Osteocyte (in vitro differentiated cells): ENCODE measurements at regions not wholly inside any gene's neighbourhood (a gene's known extent, or its start where the extent isn't known, plus 50 kb on each side); places are given as distances from the start of the nearest gene placed in this dataset.

Experiments used
- DNase-seq: peaks from one replicate; pipeline ENCODE4 v3.0.0; 2021; ENCODE audit warnings: mixed read lengths; ENCODE audit not compliant: unreplicated experiment; ENCODE audit errors: extremely low spot score
- H3K27ac Mint-ChIP-seq: one replicate; pipeline ENCODE4 v1.8.0; 2021; ENCODE audit warnings: mild to moderate bottlenecking, mixed read lengths; ENCODE audit not compliant: unreplicated experiment
- H3K27me3 Mint-ChIP-seq: one replicate; pipeline ENCODE4 v1.8.0; 2021; ENCODE audit warnings: mixed read lengths; ENCODE audit not compliant: unreplicated experiment
- H3K36me3 Mint-ChIP-seq: one replicate; pipeline ENCODE4 v1.8.0; 2021; ENCODE audit warnings: mixed read lengths; ENCODE audit not compliant: unreplicated experiment
- H3K4me1 Mint-ChIP-seq: one replicate; pipeline ENCODE4 v1.8.0; 2021; ENCODE audit warnings: mixed read lengths; ENCODE audit not compliant: unreplicated experiment
- H3K4me3 Mint-ChIP-seq: one replicate; pipeline ENCODE4 v1.8.0; 2021; ENCODE audit warnings: mild to moderate bottlenecking, moderate library complexity, mixed read lengths; ENCODE audit not compliant: unreplicated experiment
- H3K9me3 Mint-ChIP-seq: one replicate; pipeline ENCODE4 v1.8.0; 2021; ENCODE audit warnings: mixed read lengths; ENCODE audit not compliant: unreplicated experiment
- CTCF ChIP-seq: fragments of 200-600 bp; sonication (generic); IDR thresholded peaks from 2 replicates; pipeline ENCODE4 v1.5.0; 2021; ENCODE audit warnings: antibody characterized with exemption, mild to moderate bottlenecking, moderate library complexity

- H3K36me3 Mint-ChIP-seq = no peaks in the 10 kb centered on the region
- TF ChIP-seq CTCF = no peak
- DNase-seq = no peak
Measured at GRCh38 chr2:176493226-176493825, 224.1 kb downstream of the MTX2 start.

GRCh38 chr2:176493909-176494308, 224.7 kb downstream of the MTX2 start:
- Mint-ChIP-seq H3K36me3 (no peaks in the 10 kb centered on the region), H3K27ac (no peak overlapping the region), H3K4me3 (no peak overlapping the region), H3K9me3 (no peaks in the 10 kb centered on the region), H3K4me1 (peaks cover 9% of the 10 kb centered on the region), H3K27me3 (peaks cover 19% of the 10 kb centered on the region)
- no peak for TF ChIP-seq CTCF
- DNase-seq = no peak

More at GRCh38 chr2:176493226-176493825, 224.1 kb downstream of the MTX2 start:
- peaks cover 9% of the 10 kb centered on the region for H3K4me1 Mint-ChIP-seq
- no peak overlapping the region for H3K4me3 Mint-ChIP-seq
- H3K9me3 Mint-ChIP-seq = no peaks in the 10 kb centered on the region
- H3K27me3 Mint-ChIP-seq = peaks cover 24% of the 10 kb centered on the region
- no peak overlapping the region for H3K27ac Mint-ChIP-seq

DNA sequence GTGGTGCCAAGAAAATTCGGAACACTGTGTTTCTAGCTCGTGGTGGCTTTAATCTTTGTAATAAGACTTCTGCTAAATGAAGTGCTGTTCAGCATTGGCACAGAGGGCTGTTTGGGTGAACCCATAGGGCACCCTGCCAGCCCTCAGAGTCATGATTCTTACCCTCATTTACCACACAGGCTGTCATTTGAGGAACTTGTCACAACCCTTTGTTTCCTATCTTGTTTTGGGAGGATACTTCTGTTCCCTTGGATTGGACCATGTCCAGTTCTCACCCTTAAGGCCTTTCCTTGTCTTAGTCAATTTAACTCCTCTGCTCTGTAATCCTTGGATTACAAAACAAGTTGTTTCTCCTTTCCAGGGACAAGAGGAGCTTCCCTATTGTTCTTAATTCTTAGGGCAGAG, 225.7 kb downstream of the MTX2 start:
- Mint-ChIP-seq H3K4me1 (peaks cover 9% of the 10 kb centered on the region), H3K27me3 (peaks cover 12% of the 10 kb centered on the region), H3K27ac (no peak overlapping the region), H3K36me3 (no peaks in the 10 kb centered on the region), H3K9me3 (no peaks in the 10 kb centered on the region), H3K4me3 (no peak overlapping the region)
- TF ChIP-seq CTCF = no peak
- DNase-seq = no peak

GRCh38 chr2:176495826-176496225, 226.6 kb downstream of the MTX2 start:
- Mint-ChIP-seq H3K27me3 (peaks cover 12% of the 10 kb centered on the region), H3K27ac (no peak overlapping the region), H3K4me3 (no peak overlapping the region), H3K4me1 (peaks cover 9% of the 10 kb centered on the region), H3K9me3 (no peaks in the 10 kb centered on the region), H3K36me3 (no peaks in the 10 kb centered on the region)
- DNase-seq = no peak
- no peak for TF ChIP-seq CTCF

DNA sequence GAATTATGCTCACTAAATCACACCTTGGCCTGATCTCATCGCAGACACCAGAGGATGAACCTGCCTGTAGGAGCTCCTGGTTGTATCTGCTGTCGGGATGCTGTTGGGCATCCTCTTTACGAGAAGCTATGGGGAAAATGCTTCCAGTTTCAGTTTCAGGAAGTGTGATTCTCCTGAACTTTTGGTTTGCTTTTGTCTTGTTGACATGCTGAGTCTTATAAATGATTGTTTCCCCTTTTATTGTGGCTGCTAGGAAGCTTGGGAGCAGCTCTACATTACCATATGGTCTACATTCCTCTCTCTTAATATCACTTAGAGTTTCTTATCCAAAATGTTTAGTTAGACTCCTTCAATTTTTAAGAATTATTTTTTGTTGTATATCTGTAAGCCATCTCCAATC, 227.5 kb downstream of the MTX2 start:
- Mint-ChIP-seq H3K27ac (no peak overlapping the region), H3K9me3 (no peaks in the 10 kb centered on the region), H3K4me1 (no peaks in the 10 kb centered on the region), H3K27me3 (peaks cover 16% of the 10 kb centered on the region), H3K36me3 (no peaks in the 10 kb centered on the region), H3K4me3 (no peak overlapping the region)
- DNase-seq = no peak
- no peak for TF ChIP-seq CTCF
